ENCODE measurements at regions not wholly inside any gene's neighbourhood (a gene's known extent, or its start where the extent isn't known, plus 50 kb on each side); places are given as distances from the start of the nearest gene placed in this dataset.
A peak's percentile ranks its signal among the peaks of the same experiment; 100 is the strongest.

GRCh38 chr10:22852712-22853353, 75.0 kb upstream of the ARMC3 start:
- Mint-ChIP-seq H3K27me3 (no peaks in the 10 kb centered on the region), H3K9me3 (no peaks in the 10 kb centered on the region), H3K27ac (no peak overlapping the region), H3K36me3 (ENCODE audit: low read depth) (no peaks in the 10 kb centered on the region), H3K4me3 (no peak overlapping the region), H3K4me1 (ENCODE audit: low read depth) (peaks cover 6% of the 10 kb centered on the region)
- intact Hi-C loops (cut with micrococcal nuclease): no loop called here
- ChIA-PET POLR2A (no interaction called here), CTCF (no interaction called here)
- no peak for ATAC-seq
- TF ChIP-seq CTCF (IDR thresholded peaks at IDR 0.05): no peak
- DNase-seq: no peak

GRCh38 chr10:22851865-22852239, 76.0 kb upstream of the ARMC3 start:
- no peak for DNase-seq
- no peaks in the 10 kb centered on the region for H3K36me3 Mint-ChIP-seq (ENCODE audit: low read depth)
- intact Hi-C loops (cut with micrococcal nuclease): no loop called here
- H3K4me3 Mint-ChIP-seq: no peak overlapping the region
- no peak for ATAC-seq
- no peak for TF ChIP-seq CTCF (IDR thresholded peaks at IDR 0.05)
- ChIA-PET CTCF (no interaction called here), POLR2A (no interaction called here)
- H3K4me1 Mint-ChIP-seq (ENCODE audit: low read depth): peaks cover 6% of the 10 kb centered on the region
- H3K27me3 Mint-ChIP-seq: no peaks in the 10 kb centered on the region
- no peaks in the 10 kb centered on the region for H3K9me3 Mint-ChIP-seq
- H3K27ac Mint-ChIP-seq: no peak overlapping the region

- H3K27me3 Mint-ChIP-seq: no peaks in the 10 kb centered on the region
- CTCF ChIA-PET: no interaction called here
- DNase-seq: no peak
- POLR2A ChIA-PET: no interaction called here
- peaks cover 9% of the 10 kb centered on the region for H3K4me1 Mint-ChIP-seq (ENCODE audit: low read depth)
- ATAC-seq: no peak
- H3K9me3 Mint-ChIP-seq: no peaks in the 10 kb centered on the region
- no peak for TF ChIP-seq CTCF (IDR thresholded peaks at IDR 0.05)
- no peak overlapping the region for H3K4me3 Mint-ChIP-seq
- intact Hi-C loops (cut with micrococcal nuclease): no loop called here
- no peaks in the 10 kb centered on the region for H3K36me3 Mint-ChIP-seq (ENCODE audit: low read depth)
- H3K27ac Mint-ChIP-seq: no peak overlapping the region
These were observed 77.3 kb upstream of the ARMC3 start for GRCh38 chr10:22850541-22850940.

GRCh38 chr10:22849077-22849805, 78.6 kb upstream of the ARMC3 start:
- CTCF ChIA-PET: no interaction called here
- no peaks in the 10 kb centered on the region for H3K9me3 Mint-ChIP-seq
- no peak for TF ChIP-seq CTCF (IDR thresholded peaks at IDR 0.05)
- H3K27ac Mint-ChIP-seq: no peak overlapping the region
- peak; percentile 23 for DNase-seq
- intact Hi-C loops (cut with micrococcal nuclease): no loop called here
- H3K4me3 Mint-ChIP-seq: no peak overlapping the region
- POLR2A ChIA-PET: no interaction called here
- no peaks in the 10 kb centered on the region for H3K27me3 Mint-ChIP-seq
- H3K36me3 Mint-ChIP-seq (ENCODE audit: low read depth): no peaks in the 10 kb centered on the region
- ATAC-seq: no peak
- peaks cover 9% of the 10 kb centered on the region for H3K4me1 Mint-ChIP-seq (ENCODE audit: low read depth)

GRCh38 chr10:22848509-22848908, 79.3 kb upstream of the ARMC3 start:
- Mint-ChIP-seq H3K36me3 (ENCODE audit: low read depth) (no peaks in the 10 kb centered on the region), H3K4me1 (ENCODE audit: low read depth) (peaks cover 9% of the 10 kb centered on the region), H3K27me3 (no peaks in the 10 kb centered on the region), H3K9me3 (no peaks in the 10 kb centered on the region), H3K4me3 (no peak overlapping the region), H3K27ac (no peak overlapping the region)
- ATAC-seq (no peak), DNase-seq (no peak)
- ChIA-PET CTCF (no interaction called here), POLR2A (no interaction called here)
- no peak for TF ChIP-seq CTCF (IDR thresholded peaks at IDR 0.05)
- intact Hi-C loops (cut with micrococcal nuclease): no loop called here
